ENCODE measurements at regions not wholly inside any gene's neighbourhood (a gene's known extent, or its start where the extent isn't known, plus 50 kb on each side); places are given as distances from the start of the nearest gene placed in this dataset.

DNA sequence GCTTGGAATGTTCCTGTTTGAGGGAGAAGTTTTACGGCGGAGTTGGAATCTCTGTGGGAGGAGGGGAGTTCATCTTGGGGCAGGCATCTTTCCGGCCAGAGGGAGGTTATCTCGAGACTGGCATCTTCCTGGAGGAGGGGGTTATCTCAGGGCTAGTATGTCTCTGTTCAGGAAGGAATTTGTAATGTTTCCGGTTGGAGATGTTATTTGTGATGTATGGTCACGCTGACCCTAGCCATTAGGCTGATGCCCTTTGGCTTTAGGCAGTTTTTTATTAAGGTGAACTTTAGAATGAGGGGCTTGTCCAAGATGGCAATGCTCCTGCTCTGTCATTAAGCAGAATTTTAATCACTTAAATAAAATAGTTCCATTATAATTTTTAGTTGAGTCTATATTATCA, 449.7 kb downstream of the PCDH10 start:
- no peak for TF ChIP-seq ZNF384 (IDR thresholded peaks at IDR 0.05)
- TF ChIP-seq HDGF (IDR thresholded peaks at IDR 0.05; ENCODE audit: borderline replicate concordance) = no peak
- no peak for TF ChIP-seq BHLHE40 (IDR thresholded peaks at IDR 0.05; ENCODE audit: borderline replicate concordance)
- TF ChIP-seq ARNT (IDR thresholded peaks at IDR 0.05) = no peak
- no peak for TF ChIP-seq TARDBP (IDR thresholded peaks at IDR 0.05)
- no peak for TF ChIP-seq SP1 (IDR thresholded peaks at IDR 0.05)
- no peak for TF ChIP-seq FOXM1 (IDR thresholded peaks at IDR 0.05; ENCODE audit: borderline replicate concordance)
- no peak for TF ChIP-seq LEF1 (IDR thresholded peaks at IDR 0.05; ENCODE audit: borderline replicate concordance)
- TF ChIP-seq FOXK2 (IDR thresholded peaks at IDR 0.05) = no peak
- TF ChIP-seq, protein P1, sequence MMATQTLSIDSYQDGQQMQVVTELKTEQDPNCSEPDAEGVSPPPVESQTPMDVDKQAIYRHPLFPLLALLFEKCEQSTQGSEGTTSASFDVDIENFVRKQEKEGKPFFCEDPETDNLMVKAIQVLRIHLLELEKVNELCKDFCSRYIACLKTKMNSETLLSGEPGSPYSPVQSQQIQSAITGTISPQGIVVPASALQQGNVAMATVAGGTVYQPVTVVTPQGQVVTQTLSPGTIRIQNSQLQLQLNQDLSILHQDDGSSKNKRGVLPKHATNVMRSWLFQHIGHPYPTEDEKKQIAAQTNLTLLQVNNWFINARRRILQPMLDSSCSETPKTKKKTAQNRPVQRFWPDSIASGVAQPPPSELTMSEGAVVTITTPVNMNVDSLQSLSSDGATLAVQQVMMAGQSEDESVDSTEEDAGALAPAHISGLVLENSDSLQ (IDR thresholded peaks at IDR 0.05) = no peak

All from HEK293T (cell line).